Ascending aorta (tissue), 2 donors: ENCODE measurements at regions not wholly inside any gene's neighbourhood (a gene's known extent, or its start where the extent isn't known, plus 50 kb on each side); places are given as distances from the start of the nearest gene placed in this dataset.

Experiments used
- DNase-seq, 2 donors: peaks; one replicate each; pipeline ENCODE4 v3.0.0-alpha.2; 2019; ENCODE audit warnings: low spot score in 2 of 2
- H3K27ac ChIP-seq, 2 donors: fragments of 200-600 bp; sonication (generic); one replicate each; pipeline ENCODE4 v1.5.1; 2016 to 2017; ENCODE audit warnings: mild to moderate bottlenecking in 1 of 2
- H3K27me3 ChIP-seq: fragments of 200-600 bp; sonication (generic); one replicate; pipeline ENCODE4 v1.5.1; 2017
- H3K36me3 ChIP-seq, 2 donors: fragments of 200-600 bp; sonication (generic); one replicate each; pipeline ENCODE4 v1.5.1; 2016
- H3K4me1 ChIP-seq, 2 donors: fragments of 200-600 bp; sonication (generic); one replicate each; pipeline ENCODE4 v1.5.1; 2016 to 2017; ENCODE audit warnings: mild to moderate bottlenecking in 1 of 2
- H3K4me3 ChIP-seq, 2 donors: fragments of 200-600 bp; sonication (generic); one replicate each; pipeline ENCODE4 v1.5.1; 2016 to 2017; ENCODE audit warnings: mild to moderate bottlenecking in 1 of 2
- H3K9me3 ChIP-seq, 2 donors: fragments of 200-600 bp; sonication (generic); one replicate each; pipeline ENCODE4 v1.5.1; 2016
- intact Hi-C: fragments of 100-400 bp; cut with DNase I; formaldehyde crosslinking; loops from one replicate; pipeline ENCODE4 v1.15.1; 2023
- TF ChIP-seq, protein P1 (sequence below), 3 experiments: fragments of 200-600 bp in 2 of 3; fragments of 450-650 bp in 1 of 3; sonication (generic) in 2 of 3; IDR thresholded peaks; one replicate each; pipeline ENCODE4 v1.5.1; 2016 to 2019; ENCODE audit warnings: antibody characterized with exemption in 3 of 3, mild to moderate bottlenecking in 1 of 3, moderate library complexity in 1 of 3

DNA sequence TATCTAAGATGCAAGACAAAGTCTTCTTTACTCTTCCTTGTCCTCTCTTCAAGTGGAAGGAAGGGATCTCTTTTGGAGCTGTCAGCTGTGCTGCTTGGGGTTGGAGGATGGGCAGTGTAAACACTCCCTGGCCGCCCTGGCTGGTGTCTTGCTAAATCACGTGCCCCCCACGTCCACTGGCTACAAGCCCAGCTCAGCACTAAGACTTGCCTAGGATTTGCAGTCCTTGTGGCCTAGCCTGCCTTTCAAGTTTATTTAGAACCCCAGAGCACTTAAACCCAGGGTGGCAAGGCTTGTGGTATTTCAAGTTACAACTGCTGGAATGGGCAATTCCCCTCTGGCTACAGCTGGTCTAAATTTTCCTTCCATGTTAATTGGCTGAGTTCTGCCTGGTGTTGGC lies 272.4 kb upstream of the MYO3A start:
- no peak for DNase-seq
- no peaks in the 10 kb centered on the region for H3K27me3 ChIP-seq
- peaks cover 0 to 3% of the 10 kb centered on the region in 2 donors for H3K9me3 ChIP-seq
- H3K4me1 ChIP-seq = no peaks in the 10 kb centered on the region
- H3K36me3 ChIP-seq = no peaks in the 10 kb centered on the region
- TF ChIP-seq, protein P1, sequence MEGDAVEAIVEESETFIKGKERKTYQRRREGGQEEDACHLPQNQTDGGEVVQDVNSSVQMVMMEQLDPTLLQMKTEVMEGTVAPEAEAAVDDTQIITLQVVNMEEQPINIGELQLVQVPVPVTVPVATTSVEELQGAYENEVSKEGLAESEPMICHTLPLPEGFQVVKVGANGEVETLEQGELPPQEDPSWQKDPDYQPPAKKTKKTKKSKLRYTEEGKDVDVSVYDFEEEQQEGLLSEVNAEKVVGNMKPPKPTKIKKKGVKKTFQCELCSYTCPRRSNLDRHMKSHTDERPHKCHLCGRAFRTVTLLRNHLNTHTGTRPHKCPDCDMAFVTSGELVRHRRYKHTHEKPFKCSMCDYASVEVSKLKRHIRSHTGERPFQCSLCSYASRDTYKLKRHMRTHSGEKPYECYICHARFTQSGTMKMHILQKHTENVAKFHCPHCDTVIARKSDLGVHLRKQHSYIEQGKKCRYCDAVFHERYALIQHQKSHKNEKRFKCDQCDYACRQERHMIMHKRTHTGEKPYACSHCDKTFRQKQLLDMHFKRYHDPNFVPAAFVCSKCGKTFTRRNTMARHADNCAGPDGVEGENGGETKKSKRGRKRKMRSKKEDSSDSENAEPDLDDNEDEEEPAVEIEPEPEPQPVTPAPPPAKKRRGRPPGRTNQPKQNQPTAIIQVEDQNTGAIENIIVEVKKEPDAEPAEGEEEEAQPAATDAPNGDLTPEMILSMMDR (IDR thresholded peaks at IDR 0.05) = no peak
- intact Hi-C loops = no loop called here
- no peak overlapping the region for H3K27ac ChIP-seq
- no peak overlapping the region for H3K4me3 ChIP-seq

GRCh38 chr10:25666276-25666675 lies 267.8 kb upstream of the MYO3A start:
- no peaks in the 10 kb centered on the region for H3K36me3 ChIP-seq
- TF ChIP-seq, protein P1 (IDR thresholded peaks at IDR 0.05) = no peak
- H3K27me3 ChIP-seq = no peaks in the 10 kb centered on the region
- H3K9me3 ChIP-seq = no peaks in the 10 kb centered on the region
- no peak overlapping the region for H3K4me3 ChIP-seq
- no peaks in the 10 kb centered on the region for H3K4me1 ChIP-seq
- no peak for DNase-seq
- H3K27ac ChIP-seq = no peak overlapping the region
- intact Hi-C loops = no loop called here

- TF ChIP-seq, protein P1 (IDR thresholded peaks at IDR 0.05) = no peak
- no peaks in the 10 kb centered on the region for H3K9me3 ChIP-seq
- H3K27ac ChIP-seq = no peak overlapping the region
- intact Hi-C loops = no loop called here
- no peak overlapping the region for H3K4me3 ChIP-seq
- no peaks in the 10 kb centered on the region for H3K36me3 ChIP-seq
- H3K27me3 ChIP-seq = no peaks in the 10 kb centered on the region
- H3K4me1 ChIP-seq = no peaks in the 10 kb centered on the region
- DNase-seq = no peak
These were observed 258.8 kb upstream of the MYO3A start for GRCh38 chr10:25675204-25675603.

- intact Hi-C loops = no loop called here
- TF ChIP-seq, protein P1 (IDR thresholded peaks at IDR 0.05) = no peak
- Histone ChIP-seq H3K36me3 (no peaks in the 10 kb centered on the region), H3K4me3 (no peak overlapping the region), H3K4me1 (no peaks in the 10 kb centered on the region), H3K27ac (no peak overlapping the region), H3K27me3 (no peaks in the 10 kb centered on the region), H3K9me3 (no peaks in the 10 kb centered on the region)
- DNase-seq = no peak
These were observed 258.4 kb upstream of the MYO3A start for GRCh38 chr10:25675615-25676014.

DNA sequence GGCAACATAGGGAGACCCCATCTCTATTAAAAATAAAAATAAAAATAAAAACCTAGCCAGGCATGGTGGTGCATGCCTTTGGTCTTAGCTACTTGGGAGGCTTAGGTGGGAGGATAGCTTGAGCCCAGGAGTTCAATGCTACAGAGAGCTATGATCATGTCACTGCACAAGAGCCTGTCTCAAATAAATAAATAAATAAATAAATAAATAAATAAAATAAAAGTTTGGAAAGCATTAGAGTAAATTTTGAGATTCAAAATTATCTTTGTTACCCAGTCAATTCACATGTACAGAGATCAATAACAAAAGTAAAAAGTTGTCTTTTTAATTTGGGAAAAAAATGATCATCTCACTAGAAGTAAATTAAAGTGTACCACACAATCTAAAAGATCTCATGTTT lies 255.8 kb upstream of the MYO3A start:
- intact Hi-C loops = no loop called here

More for the DNA sequence above, 255.8 kb upstream of the MYO3A start:
- DNase-seq = no peak
- H3K27ac ChIP-seq = no peak overlapping the region
- no peaks in the 10 kb centered on the region for H3K27me3 ChIP-seq
- no peaks in the 10 kb centered on the region for H3K9me3 ChIP-seq
- no peak overlapping the region for H3K4me3 ChIP-seq
- TF ChIP-seq, protein P1 (IDR thresholded peaks at IDR 0.05) = no peak
- H3K36me3 ChIP-seq = no peaks in the 10 kb centered on the region
- no peaks in the 10 kb centered on the region for H3K4me1 ChIP-seq
